Ascending aorta (tissue), 2 donors: ENCODE measurements at regions not wholly inside any gene's neighbourhood (a gene's known extent, or its start where the extent isn't known, plus 50 kb on each side); places are given as distances from the start of the nearest gene placed in this dataset.
A peak's percentile ranks its signal among the peaks of the same experiment; 100 is the strongest.

Experiments used
- DNase-seq, 2 donors: peaks; one replicate each; pipeline ENCODE4 v3.0.0-alpha.2; 2019; ENCODE audit warnings: low spot score in 2 of 2
- H3K27ac ChIP-seq, 2 donors: fragments of 200-600 bp; sonication (generic); one replicate each; pipeline ENCODE4 v1.5.1; 2016 to 2017; ENCODE audit warnings: mild to moderate bottlenecking in 1 of 2
- H3K27me3 ChIP-seq: fragments of 200-600 bp; sonication (generic); one replicate; pipeline ENCODE4 v1.5.1; 2017
- H3K36me3 ChIP-seq, 2 donors: fragments of 200-600 bp; sonication (generic); one replicate each; pipeline ENCODE4 v1.5.1; 2016
- H3K4me1 ChIP-seq, 2 donors: fragments of 200-600 bp; sonication (generic); one replicate each; pipeline ENCODE4 v1.5.1; 2016 to 2017; ENCODE audit warnings: mild to moderate bottlenecking in 1 of 2
- H3K4me3 ChIP-seq, 2 donors: fragments of 200-600 bp; sonication (generic); one replicate each; pipeline ENCODE4 v1.5.1; 2016 to 2017; ENCODE audit warnings: mild to moderate bottlenecking in 1 of 2
- H3K9me3 ChIP-seq, 2 donors: fragments of 200-600 bp; sonication (generic); one replicate each; pipeline ENCODE4 v1.5.1; 2016
- CTCF ChIP-seq, 3 experiments: fragments of 200-600 bp in 2 of 3; fragments of 450-650 bp in 1 of 3; sonication (generic) in 2 of 3; IDR thresholded peaks; one replicate each; pipeline ENCODE4 v1.5.1; 2016 to 2019; ENCODE audit warnings: antibody characterized with exemption in 3 of 3, mild to moderate bottlenecking in 1 of 3, moderate library complexity in 1 of 3
- intact Hi-C: fragments of 100-400 bp; cut with DNase I; formaldehyde crosslinking; loops from one replicate; pipeline ENCODE4 v1.15.1; 2023

DNA sequence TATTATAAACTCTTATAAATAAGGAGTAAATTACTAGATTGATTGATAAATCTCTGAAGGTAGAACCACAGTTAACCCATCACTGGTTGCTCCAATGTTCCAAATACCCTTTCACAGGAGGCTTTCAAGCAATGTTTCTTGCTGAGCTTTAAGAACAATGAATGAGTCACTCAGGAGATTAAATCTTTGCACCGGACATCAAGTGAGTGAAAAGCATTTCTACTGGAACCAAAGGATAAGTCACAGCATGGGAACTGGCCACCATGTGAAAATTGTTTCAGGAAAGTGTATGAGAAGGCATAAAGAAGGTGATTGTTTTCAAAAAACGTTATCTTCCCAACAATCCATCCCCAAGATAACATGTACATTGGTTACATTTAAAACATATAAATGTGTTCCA, 90.6 kb downstream of the CNTN3 start:
- no peak for DNase-seq
- TF ChIP-seq CTCF (IDR thresholded peaks at IDR 0.05) = no peak
- Histone ChIP-seq H3K27ac (no peak overlapping the region), H3K36me3 (no peaks in the 10 kb centered on the region), H3K4me1 (no peaks in the 10 kb centered on the region), H3K4me3 (no peak overlapping the region), H3K27me3 (no peaks in the 10 kb centered on the region), H3K9me3 (no peaks in the 10 kb centered on the region)
- intact Hi-C loops = no loop called here

GRCh38 chr3:74520895-74521294, 93.6 kb downstream of the CNTN3 start:
- Histone ChIP-seq H3K9me3 (no peaks in the 10 kb centered on the region), H3K27me3 (no peaks in the 10 kb centered on the region), H3K4me1 (no peaks in the 10 kb centered on the region), H3K36me3 (no peaks in the 10 kb centered on the region), H3K4me3 (no peak overlapping the region), H3K27ac (no peak overlapping the region)
- intact Hi-C loops = no loop called here
- no peak for DNase-seq
- no peak for TF ChIP-seq CTCF (IDR thresholded peaks at IDR 0.05)

DNA sequence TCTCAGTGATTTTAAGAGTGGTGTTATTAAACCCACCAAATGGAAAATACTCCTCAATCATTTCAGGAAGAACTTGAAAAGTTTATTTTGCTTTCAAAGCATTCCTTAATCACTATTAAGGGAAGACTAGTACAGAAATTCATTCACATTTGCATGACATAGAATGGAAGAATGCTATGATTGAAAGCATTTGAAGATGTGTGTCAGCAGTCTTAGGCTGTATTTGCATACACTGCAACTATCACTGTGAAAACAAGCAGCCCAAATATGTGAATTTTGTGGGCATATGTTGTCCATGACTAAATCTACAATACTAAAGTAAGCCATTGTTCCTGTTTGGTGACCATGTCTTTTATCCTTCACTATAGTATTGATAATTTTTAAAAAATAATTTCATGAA, 95.8 kb downstream of the CNTN3 start:
- intact Hi-C loops = no loop called here
- Histone ChIP-seq H3K27ac (no peak overlapping the region), H3K4me3 (no peak overlapping the region), H3K4me1 (peaks cover 0 to 12% of the 10 kb centered on the region in 2 donors), H3K27me3 (no peaks in the 10 kb centered on the region), H3K9me3 (no peaks in the 10 kb centered on the region), H3K36me3 (no peaks in the 10 kb centered on the region)
- TF ChIP-seq CTCF (IDR thresholded peaks at IDR 0.05) = no peak
- no peak for DNase-seq

DNA sequence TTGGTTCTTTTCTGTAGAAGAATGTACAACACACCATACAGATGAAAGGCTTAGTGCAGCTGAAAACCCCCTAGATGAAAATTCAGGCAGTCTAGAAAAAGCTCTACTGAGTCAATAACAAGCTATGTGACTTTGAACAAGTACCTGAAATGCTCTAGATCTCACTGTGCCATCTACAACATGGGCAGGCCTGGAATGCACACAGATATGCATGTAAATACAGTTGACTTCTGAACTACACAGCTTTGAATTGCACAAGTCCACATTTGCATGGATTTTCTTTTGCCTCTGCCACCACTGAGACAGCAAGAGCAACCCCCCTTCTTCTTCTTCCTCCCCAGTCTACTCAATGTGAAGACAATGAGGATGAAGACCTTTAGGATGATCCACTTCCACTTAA, 98.4 kb downstream of the CNTN3 start:
- DNase-seq = no peak
- TF ChIP-seq CTCF (IDR thresholded peaks at IDR 0.05) = no peak
- no peak overlapping the region for H3K4me3 ChIP-seq
- H3K9me3 ChIP-seq = no peaks in the 10 kb centered on the region
- peak overlapping the region; percentile 22 to 51 for H3K27ac ChIP-seq
- no peaks in the 10 kb centered on the region for H3K27me3 ChIP-seq
- no peaks in the 10 kb centered on the region for H3K36me3 ChIP-seq
- intact Hi-C loops = no loop called here
- peaks cover 0 to 12% of the 10 kb centered on the region in 2 donors for H3K4me1 ChIP-seq

- no peak for DNase-seq
- Histone ChIP-seq H3K4me3 (no peak overlapping the region), H3K27me3 (no peaks in the 10 kb centered on the region), H3K27ac (peak overlapping the region; percentile 43 to 48), H3K4me1 (peaks cover 0 to 12% of the 10 kb centered on the region in 2 donors), H3K9me3 (no peaks in the 10 kb centered on the region), H3K36me3 (no peaks in the 10 kb centered on the region)
- no peak for TF ChIP-seq CTCF (IDR thresholded peaks at IDR 0.05)
- intact Hi-C loops = no loop called here
Measured at GRCh38 chr3:74515451-74515850, 99.0 kb downstream of the CNTN3 start.

DNA sequence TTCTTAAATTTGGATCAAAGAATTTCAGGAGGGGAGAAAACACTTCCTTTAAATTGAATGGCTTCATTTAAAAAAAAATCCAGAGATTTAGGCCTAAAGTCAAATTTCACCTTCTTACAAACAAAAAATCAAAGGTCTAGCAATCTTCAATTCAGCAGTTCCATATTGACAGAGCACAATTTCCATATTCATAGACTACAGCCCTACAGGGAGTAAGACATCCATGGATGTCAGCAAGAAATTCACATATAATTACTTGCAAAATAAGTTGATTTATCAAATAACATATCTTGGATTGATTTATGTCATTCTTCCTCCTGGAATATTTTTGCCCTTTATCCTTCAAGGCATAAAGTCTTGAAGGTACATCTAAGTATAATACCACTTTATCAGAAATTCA, 103.4 kb downstream of the CNTN3 start:
- H3K4me1 ChIP-seq = peaks cover 0 to 12% of the 10 kb centered on the region in 2 donors
- no peaks in the 10 kb centered on the region for H3K27me3 ChIP-seq
- no peak for DNase-seq
- H3K36me3 ChIP-seq = no peaks in the 10 kb centered on the region
- H3K4me3 ChIP-seq = no peak overlapping the region
- TF ChIP-seq CTCF (IDR thresholded peaks at IDR 0.05) = no peak
- no peaks in the 10 kb centered on the region for H3K9me3 ChIP-seq
- intact Hi-C loops = no loop called here
- H3K27ac ChIP-seq = no peak overlapping the region
